Erythroblast (primary cell): ENCODE measurements at regions not wholly inside any gene's neighbourhood (a gene's known extent, or its start where the extent isn't known, plus 50 kb on each side); places are given as distances from the start of the nearest gene placed in this dataset.

Experiments used
- GATA1 ChIP-seq: IDR thresholded peaks from 2 replicates; pipeline ENCODE4 v1.6.1; 2011; ENCODE audit warnings: low read depth, mild to moderate bottlenecking, control low read depth, low read length, moderate library complexity
- POLR2A ChIP-seq: IDR thresholded peaks from 2 replicates; pipeline ENCODE4 v1.6.1; 2011; ENCODE audit warnings: mild to moderate bottlenecking, low read length

DNA sequence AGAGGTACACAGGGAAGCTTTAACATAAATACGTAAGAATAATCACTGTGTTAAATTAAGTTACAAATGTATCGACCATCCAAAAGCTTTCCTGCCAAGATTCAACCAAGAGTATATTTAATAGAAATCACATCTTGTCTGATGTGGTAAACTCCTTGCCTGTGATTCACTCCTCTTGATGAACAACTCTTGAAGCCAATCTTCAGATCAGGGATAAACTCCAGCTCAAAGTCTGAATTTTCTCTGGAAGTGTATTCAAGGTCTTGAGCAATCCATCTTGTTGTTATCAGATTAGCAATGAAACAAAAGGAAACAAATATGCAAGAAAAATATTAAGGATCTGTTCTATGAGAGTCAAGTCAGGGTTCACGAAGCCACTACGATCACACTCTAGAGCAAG, 170.0 kb upstream of the ADAMTS16 start:
- TF ChIP-seq POLR2A (no peak), GATA1 (no peak)
